ENCODE measurements at regions not wholly inside any gene's neighbourhood (a gene's known extent, or its start where the extent isn't known, plus 50 kb on each side); places are given as distances from the start of the nearest gene placed in this dataset. TPM values are rescaled to one million over a fixed set of nuclear protein-coding genes. Genes with fewer than 3 reads are reported as not detected.

DNA sequence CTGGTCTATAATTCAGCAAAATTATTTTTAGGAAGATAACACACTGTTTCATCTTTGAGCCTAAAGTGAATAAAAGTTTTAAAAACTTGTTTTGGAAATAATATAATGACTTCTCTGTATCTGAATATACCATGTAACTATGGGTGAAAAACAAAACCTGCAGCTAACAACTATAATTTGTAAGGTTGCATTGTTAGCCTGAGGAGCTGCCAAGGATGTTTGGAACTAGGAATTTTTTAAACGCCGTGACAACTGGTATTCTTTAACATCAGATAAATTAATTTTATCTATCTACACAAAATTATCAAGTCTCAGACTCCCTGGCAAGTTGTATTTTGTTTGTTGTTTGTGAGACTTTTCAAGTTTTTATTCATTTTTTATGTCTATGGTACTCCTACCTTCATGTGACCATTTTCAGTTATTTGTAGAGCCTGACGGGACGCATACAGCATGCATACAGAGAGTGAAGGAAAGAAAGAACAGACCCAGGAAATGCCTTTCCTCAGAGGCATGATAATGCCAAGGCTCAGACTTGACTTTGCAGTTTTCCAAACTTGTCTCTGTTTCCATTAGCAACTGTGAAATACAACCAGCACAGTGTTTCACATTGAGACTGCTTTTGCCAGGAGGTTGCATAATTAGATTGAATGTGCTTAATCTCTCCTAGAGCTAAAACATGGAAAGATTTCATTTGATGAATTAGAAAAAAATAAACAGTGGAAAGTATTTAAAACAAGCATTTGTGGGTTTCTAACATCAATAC, 60.8 kb upstream of the ARHGEF26 start:
- DNase-seq (ENCODE audit: low read depth) = peak; percentile 91
- no peak overlapping the region for H3K4me3 ChIP-seq (ENCODE audit: low read depth, low read length)
- TF ChIP-seq, protein P1, sequence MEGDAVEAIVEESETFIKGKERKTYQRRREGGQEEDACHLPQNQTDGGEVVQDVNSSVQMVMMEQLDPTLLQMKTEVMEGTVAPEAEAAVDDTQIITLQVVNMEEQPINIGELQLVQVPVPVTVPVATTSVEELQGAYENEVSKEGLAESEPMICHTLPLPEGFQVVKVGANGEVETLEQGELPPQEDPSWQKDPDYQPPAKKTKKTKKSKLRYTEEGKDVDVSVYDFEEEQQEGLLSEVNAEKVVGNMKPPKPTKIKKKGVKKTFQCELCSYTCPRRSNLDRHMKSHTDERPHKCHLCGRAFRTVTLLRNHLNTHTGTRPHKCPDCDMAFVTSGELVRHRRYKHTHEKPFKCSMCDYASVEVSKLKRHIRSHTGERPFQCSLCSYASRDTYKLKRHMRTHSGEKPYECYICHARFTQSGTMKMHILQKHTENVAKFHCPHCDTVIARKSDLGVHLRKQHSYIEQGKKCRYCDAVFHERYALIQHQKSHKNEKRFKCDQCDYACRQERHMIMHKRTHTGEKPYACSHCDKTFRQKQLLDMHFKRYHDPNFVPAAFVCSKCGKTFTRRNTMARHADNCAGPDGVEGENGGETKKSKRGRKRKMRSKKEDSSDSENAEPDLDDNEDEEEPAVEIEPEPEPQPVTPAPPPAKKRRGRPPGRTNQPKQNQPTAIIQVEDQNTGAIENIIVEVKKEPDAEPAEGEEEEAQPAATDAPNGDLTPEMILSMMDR (IDR thresholded peaks at IDR 0.05; ENCODE audit: insufficient read depth, low read length) = no peak

DNA sequence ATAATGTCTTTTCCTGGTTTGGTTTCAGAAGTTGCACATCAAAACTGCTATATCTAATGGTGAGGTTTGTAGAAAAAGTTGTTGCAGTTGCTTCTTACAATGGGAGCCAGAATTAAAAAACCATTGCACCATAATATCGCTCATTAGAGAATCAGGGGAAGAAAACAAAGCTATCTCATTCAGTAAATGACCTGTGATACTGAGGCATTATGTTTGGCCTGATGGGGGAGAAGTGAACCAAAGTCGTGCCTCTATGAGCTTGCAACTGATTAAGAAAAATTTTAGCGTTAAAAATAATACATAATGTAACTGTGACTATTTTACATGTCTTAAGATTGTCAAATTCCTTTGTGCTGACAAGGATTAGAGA, 60.2 kb upstream of the ARHGEF26 start:
- H3K4me3 ChIP-seq (ENCODE audit: low read depth, low read length) = no peak overlapping the region
- TF ChIP-seq, protein P1 (IDR thresholded peaks at IDR 0.05; ENCODE audit: insufficient read depth, low read length) = no peak
- peak; percentile 19 for DNase-seq (ENCODE audit: low read depth)

DNA sequence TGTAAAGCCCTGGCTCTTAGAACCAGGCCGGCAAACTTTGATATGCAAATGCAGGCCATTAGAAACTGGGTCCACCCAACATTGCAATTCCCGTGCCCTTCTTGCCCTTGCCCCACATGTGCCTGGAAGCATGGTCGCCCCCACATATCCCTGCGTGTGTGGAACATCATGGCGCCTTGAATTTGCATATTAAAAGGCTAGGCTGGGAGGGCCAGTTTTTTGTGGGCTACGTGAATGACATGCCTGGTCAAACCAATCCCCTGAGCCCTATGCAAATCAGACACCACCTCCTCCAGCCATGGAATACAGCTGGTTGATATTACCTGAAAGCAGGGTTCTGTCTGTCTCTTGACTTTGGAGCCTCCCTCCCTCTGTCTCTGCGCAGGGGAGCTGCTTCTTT, 58.7 kb upstream of the ARHGEF26 start:
- TF ChIP-seq, protein P1 (IDR thresholded peaks at IDR 0.05; ENCODE audit: insufficient read depth, low read length) = no peak
- DNase-seq (ENCODE audit: low read depth) = no peak
- no peak overlapping the region for H3K4me3 ChIP-seq (ENCODE audit: low read depth, low read length)

DNA sequence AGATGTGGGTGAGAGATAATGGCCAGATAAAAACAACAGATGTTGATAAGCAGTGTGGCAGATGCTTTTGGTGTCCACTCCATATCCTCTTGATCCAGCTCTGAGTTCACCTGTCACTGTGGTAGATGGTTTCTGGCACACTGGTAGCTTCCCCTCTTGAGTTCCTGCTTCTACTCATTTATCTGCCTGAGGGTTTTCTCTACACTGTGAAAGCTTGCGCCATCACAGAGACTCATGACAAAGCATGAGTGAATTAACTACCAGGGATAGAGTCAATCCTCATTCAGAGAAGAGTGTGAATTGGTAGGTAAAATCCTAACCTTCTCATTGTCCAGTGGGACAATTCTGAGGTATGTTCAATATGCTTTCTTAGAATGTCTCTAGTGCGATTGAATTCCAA, 50.0 kb upstream of the ARHGEF26 start:
- no peak overlapping the region for H3K4me3 ChIP-seq (ENCODE audit: low read depth, low read length)
- no peak for DNase-seq (ENCODE audit: low read depth)
- TF ChIP-seq, protein P1 (IDR thresholded peaks at IDR 0.05; ENCODE audit: insufficient read depth, low read length) = no peak

Small RNA genes lying in the stretch of these regions (small RNA-seq; reads per million reads assigned to genes)
- gene RF00019 (not detected), gene RF00096 (not detected), gene RNU6-901P (not detected)

Data from fibroblast of the aortic adventitia (primary cell).